IgD-negative memory B cell (primary cell): ENCODE measurements at regions not wholly inside any gene's neighbourhood (a gene's known extent, or its start where the extent isn't known, plus 50 kb on each side); places are given as distances from the start of the nearest gene placed in this dataset.
"Not testable (repeated sequence)": the region's sequence is repeated elsewhere in the genome, so short reads cannot be mapped to it uniquely, and the experiment has no call there.

Experiments
- H3K27ac Mint-ChIP-seq, 3 donors: one replicate each; pipeline ENCODE4 v1.8.0; 2020 to 2022; ENCODE audit warnings: mild to moderate bottlenecking in 3 of 3, mixed read lengths in 3 of 3, moderate library complexity in 1 of 3
- H3K27me3 Mint-ChIP-seq: one replicate; pipeline ENCODE4 v1.8.0; 2021; ENCODE audit warnings: mixed read lengths
- H3K36me3 Mint-ChIP-seq: one replicate; pipeline ENCODE4 v1.8.0; 2020; ENCODE audit warnings: mild to moderate bottlenecking, mixed read lengths
- H3K4me1 Mint-ChIP-seq, 3 donors: one replicate each; pipeline ENCODE4 v1.8.0; 2020 to 2022; ENCODE audit warnings: mixed read lengths in 3 of 3, mild to moderate bottlenecking in 1 of 3
- H3K4me3 Mint-ChIP-seq, 4 donors: one replicate each; pipeline ENCODE4 v1.8.0; 2020 to 2022; ENCODE audit warnings: mild to moderate bottlenecking in 4 of 4, mixed read lengths in 4 of 4, moderate library complexity in 3 of 4
- H3K9me3 Mint-ChIP-seq, 3 donors: one replicate each; pipeline ENCODE4 v1.8.0; 2020 to 2021; ENCODE audit warnings: mixed read lengths in 3 of 3, mild to moderate bottlenecking in 1 of 3

- no peak overlapping the region for H3K27ac Mint-ChIP-seq
Observed at GRCh38 chr2:21773168-21773567, 649.4 kb downstream of the TDRD15 start.

GRCh38 chr2:21774691-21775368, 651.1 kb downstream of the TDRD15 start:
- Mint-ChIP-seq H3K9me3 (peaks cover 0 to 3% (median 0%) of the 10 kb centered on the region in 3 donors), H3K27ac (no peak overlapping the region), H3K27me3 (no peaks in the 10 kb centered on the region)

More at GRCh38 chr2:21773168-21773567, 649.4 kb downstream of the TDRD15 start:
- peaks cover 0 to 3% (median 0%) of the 10 kb centered on the region in 3 donors for H3K9me3 Mint-ChIP-seq
- H3K4me1 Mint-ChIP-seq = no peaks in the 10 kb centered on the region
- H3K4me3 Mint-ChIP-seq = no peak overlapping the region
- no peaks in the 10 kb centered on the region for H3K36me3 Mint-ChIP-seq
- H3K27me3 Mint-ChIP-seq = no peaks in the 10 kb centered on the region

GRCh38 chr2:21779786-21780185, 656.0 kb downstream of the TDRD15 start:
- H3K27ac Mint-ChIP-seq = peak overlapping the region in 1 of 3 donors; percentile 50
- no peaks in the 10 kb centered on the region for H3K27me3 Mint-ChIP-seq
- no peak overlapping the region for H3K4me3 Mint-ChIP-seq
- H3K36me3 Mint-ChIP-seq = no peaks in the 10 kb centered on the region
- H3K9me3 Mint-ChIP-seq = peaks cover 0 to 2% (median 0%) of the 10 kb centered on the region in 3 donors
- no peaks in the 10 kb centered on the region for H3K4me1 Mint-ChIP-seq

More at GRCh38 chr2:21774691-21775368, 651.1 kb downstream of the TDRD15 start:
- Mint-ChIP-seq H3K4me1 (no peaks in the 10 kb centered on the region), H3K4me3 (no peak overlapping the region), H3K36me3 (no peaks in the 10 kb centered on the region)

GRCh38 chr2:21781962-21782361, 658.2 kb downstream of the TDRD15 start:
- no peaks in the 10 kb centered on the region for H3K27me3 Mint-ChIP-seq
- H3K4me1 Mint-ChIP-seq = no peaks in the 10 kb centered on the region
- H3K4me3 Mint-ChIP-seq = no peak overlapping the region
- H3K36me3 Mint-ChIP-seq = no peaks in the 10 kb centered on the region
- peaks cover 0 to 2% (median 2%) of the 10 kb centered on the region in 3 donors for H3K9me3 Mint-ChIP-seq
- H3K27ac Mint-ChIP-seq = no peak overlapping the region

GRCh38 chr2:21782866-21783265, 659.1 kb downstream of the TDRD15 start:
- no peaks in the 10 kb centered on the region for H3K36me3 Mint-ChIP-seq
- H3K4me3 Mint-ChIP-seq = no peak overlapping the region
- no peak overlapping the region for H3K27ac Mint-ChIP-seq
- H3K4me1 Mint-ChIP-seq = no peaks in the 10 kb centered on the region
- peaks cover 2% of the 10 kb centered on the region in 3 donors for H3K9me3 Mint-ChIP-seq
- no peaks in the 10 kb centered on the region for H3K27me3 Mint-ChIP-seq

GRCh38 chr2:21787941-21788340, 664.2 kb downstream of the TDRD15 start:
- Mint-ChIP-seq H3K4me1 (no peaks in the 10 kb centered on the region), H3K9me3 (peaks cover 4 to 10% (median 5%) of the 10 kb centered on the region in 3 donors), H3K4me3 (no peak overlapping the region), H3K27me3 (no peaks in the 10 kb centered on the region), H3K27ac (no peak overlapping the region), H3K36me3 (no peaks in the 10 kb centered on the region)

- H3K9me3 Mint-ChIP-seq = peaks cover 4 to 10% (median 4%) of the 10 kb centered on the region in 3 donors
- not testable (repeated sequence) for H3K4me3 Mint-ChIP-seq, H3K36me3 Mint-ChIP-seq, H3K4me1 Mint-ChIP-seq, H3K27ac Mint-ChIP-seq, H3K27me3 Mint-ChIP-seq
Observed at GRCh38 chr2:21790311-21790710, 666.5 kb downstream of the TDRD15 start.

GRCh38 chr2:21792571-21792970, 668.8 kb downstream of the TDRD15 start:
- Mint-ChIP-seq H3K4me1 (no peaks in the 10 kb centered on the region), H3K27ac (no peak overlapping the region)

GRCh38 chr2:21793461-21793860, 669.7 kb downstream of the TDRD15 start:
- no peaks in the 10 kb centered on the region for H3K4me1 Mint-ChIP-seq
- H3K27ac Mint-ChIP-seq = no peak overlapping the region
- H3K4me3 Mint-ChIP-seq = no peak overlapping the region
- H3K27me3 Mint-ChIP-seq = no peaks in the 10 kb centered on the region
- H3K36me3 Mint-ChIP-seq = no peaks in the 10 kb centered on the region
- peaks cover 4 to 9% (median 6%) of the 10 kb centered on the region in 3 donors for H3K9me3 Mint-ChIP-seq

More at GRCh38 chr2:21792571-21792970, 668.8 kb downstream of the TDRD15 start:
- no peaks in the 10 kb centered on the region for H3K27me3 Mint-ChIP-seq
- H3K4me3 Mint-ChIP-seq = no peak overlapping the region
- peaks cover 3 to 10% (median 4%) of the 10 kb centered on the region in 3 donors for H3K9me3 Mint-ChIP-seq
- H3K36me3 Mint-ChIP-seq = no peaks in the 10 kb centered on the region

GRCh38 chr2:21794611-21795010, 670.8 kb downstream of the TDRD15 start:
- no peak overlapping the region for H3K27ac Mint-ChIP-seq
- no peaks in the 10 kb centered on the region for H3K36me3 Mint-ChIP-seq
- H3K4me1 Mint-ChIP-seq = no peaks in the 10 kb centered on the region
- H3K27me3 Mint-ChIP-seq = no peaks in the 10 kb centered on the region
- no peak overlapping the region for H3K4me3 Mint-ChIP-seq
- peaks cover 4 to 6% (median 6%) of the 10 kb centered on the region in 3 donors for H3K9me3 Mint-ChIP-seq

- H3K4me1 Mint-ChIP-seq = no peaks in the 10 kb centered on the region
- H3K4me3 Mint-ChIP-seq = no peak overlapping the region
- H3K9me3 Mint-ChIP-seq = peaks cover 1 to 5% (median 4%) of the 10 kb centered on the region in 3 donors
- no peaks in the 10 kb centered on the region for H3K27me3 Mint-ChIP-seq
- no peak overlapping the region for H3K27ac Mint-ChIP-seq
- no peaks in the 10 kb centered on the region for H3K36me3 Mint-ChIP-seq
Observed at GRCh38 chr2:21800356-21800755, 676.6 kb downstream of the TDRD15 start.

- H3K9me3 Mint-ChIP-seq = peaks cover 0 to 5% (median 4%) of the 10 kb centered on the region in 3 donors
- no peak overlapping the region for H3K27ac Mint-ChIP-seq
- H3K4me1 Mint-ChIP-seq = no peaks in the 10 kb centered on the region
- H3K36me3 Mint-ChIP-seq = no peaks in the 10 kb centered on the region
- no peaks in the 10 kb centered on the region for H3K27me3 Mint-ChIP-seq
- H3K4me3 Mint-ChIP-seq = no peak overlapping the region
Observed at GRCh38 chr2:21803550-21803949, 679.8 kb downstream of the TDRD15 start.

- Mint-ChIP-seq H3K27me3 (no peaks in the 10 kb centered on the region), H3K36me3 (no peaks in the 10 kb centered on the region), H3K4me1 (no peaks in the 10 kb centered on the region), H3K9me3 (peaks cover 0 to 4% (median 4%) of the 10 kb centered on the region in 3 donors), H3K27ac (no peak overlapping the region), H3K4me3 (no peak overlapping the region)
Observed at GRCh38 chr2:21804151-21804550, 680.4 kb downstream of the TDRD15 start.

GRCh38 chr2:21811541-21811940, 687.8 kb downstream of the TDRD15 start:
- Mint-ChIP-seq H3K27ac (no peak overlapping the region), H3K27me3 (no peaks in the 10 kb centered on the region), H3K36me3 (no peaks in the 10 kb centered on the region), H3K4me1 (no peaks in the 10 kb centered on the region), H3K9me3 (peaks cover 0 to 4% (median 0%) of the 10 kb centered on the region in 3 donors), H3K4me3 (no peak overlapping the region)

- no peak overlapping the region for H3K27ac Mint-ChIP-seq
- H3K27me3 Mint-ChIP-seq = no peaks in the 10 kb centered on the region
- no peaks in the 10 kb centered on the region for H3K4me1 Mint-ChIP-seq
- H3K4me3 Mint-ChIP-seq = no peak overlapping the region
- no peaks in the 10 kb centered on the region for H3K36me3 Mint-ChIP-seq
- H3K9me3 Mint-ChIP-seq = peaks cover 0 to 2% (median 0%) of the 10 kb centered on the region in 3 donors
Observed at GRCh38 chr2:21812766-21813165, 689.0 kb downstream of the TDRD15 start.

GRCh38 chr2:21814588-21815149, 690.9 kb downstream of the TDRD15 start:
- Mint-ChIP-seq H3K4me1 (no peaks in the 10 kb centered on the region), H3K36me3 (no peaks in the 10 kb centered on the region), H3K27ac (no peak overlapping the region), H3K4me3 (no peak overlapping the region), H3K9me3 (peaks cover 0 to 5% (median 0%) of the 10 kb centered on the region in 3 donors), H3K27me3 (no peaks in the 10 kb centered on the region)
